ENCODE measurements at regions not wholly inside any gene's neighbourhood (a gene's known extent, or its start where the extent isn't known, plus 50 kb on each side); places are given as distances from the start of the nearest gene placed in this dataset.

- DNase-seq, result no peak
Observed at GRCh38 chr9:16158093-16158492, 605.2 kb downstream of the CCDC171 start.

DNA sequence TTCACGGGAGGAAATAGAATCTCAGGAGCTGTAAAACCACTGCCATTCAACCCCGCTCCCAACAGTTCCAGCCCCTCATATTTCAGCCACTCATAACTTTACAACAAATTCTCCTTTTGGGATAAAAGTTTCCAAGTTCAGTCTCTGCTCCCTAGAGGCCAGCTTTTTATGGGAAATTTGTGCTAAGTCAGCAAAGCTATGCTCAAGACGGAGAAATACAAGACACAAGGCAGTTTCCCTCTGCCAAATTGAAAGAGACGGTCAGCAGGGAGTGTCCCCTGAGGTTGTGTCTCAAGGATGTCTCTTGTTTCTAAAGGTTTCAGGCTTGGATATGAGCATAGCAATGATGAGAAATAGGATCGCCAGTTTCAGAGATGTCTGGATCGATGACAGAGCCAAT, 608.6 kb downstream of the CCDC171 start:
- DNase-seq, result no peak

GRCh38 chr9:16170119-16170518, 617.3 kb downstream of the CCDC171 start:
- DNase-seq, result no peak

- no peak for DNase-seq
Observed at GRCh38 chr9:16171911-16172310, 619.1 kb downstream of the CCDC171 start.

DNA sequence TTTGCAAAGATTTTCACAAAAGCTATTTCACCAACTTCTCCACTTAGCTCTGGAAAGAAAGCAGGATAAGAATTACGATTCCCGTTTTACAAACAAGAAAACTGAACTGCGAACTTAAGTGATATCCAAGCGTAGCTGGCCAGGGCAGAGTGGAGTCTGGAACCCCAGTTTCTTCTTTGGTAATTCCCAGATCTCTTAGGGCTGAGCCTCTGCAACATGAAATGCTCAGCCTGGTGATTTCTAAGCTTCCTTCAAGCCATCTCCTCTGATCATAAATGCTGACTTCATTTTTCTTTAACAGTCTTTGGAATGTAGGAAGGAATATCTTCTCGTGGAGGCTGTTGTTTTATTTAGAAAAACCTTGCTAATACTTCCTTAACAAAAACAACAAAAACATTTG, 620.0 kb downstream of the CCDC171 start:
- DNase-seq, result no peak

GRCh38 chr9:16174915-16175314, 622.1 kb downstream of the CCDC171 start:
- no peak for DNase-seq

GRCh38 chr9:16175461-16175860, 622.6 kb downstream of the CCDC171 start:
- DNase-seq, result no peak

GRCh38 chr9:16178294-16178693, 625.5 kb downstream of the CCDC171 start:
- DNase-seq, result no peak

- DNase-seq, result no peak
Observed at GRCh38 chr9:16179566-16179965, 626.7 kb downstream of the CCDC171 start.

- DNase-seq, result no peak
Observed at GRCh38 chr9:16180091-16180490, 627.2 kb downstream of the CCDC171 start.

- DNase-seq, result no peak
Observed at GRCh38 chr9:16180546-16180945, 627.7 kb downstream of the CCDC171 start.

DNA sequence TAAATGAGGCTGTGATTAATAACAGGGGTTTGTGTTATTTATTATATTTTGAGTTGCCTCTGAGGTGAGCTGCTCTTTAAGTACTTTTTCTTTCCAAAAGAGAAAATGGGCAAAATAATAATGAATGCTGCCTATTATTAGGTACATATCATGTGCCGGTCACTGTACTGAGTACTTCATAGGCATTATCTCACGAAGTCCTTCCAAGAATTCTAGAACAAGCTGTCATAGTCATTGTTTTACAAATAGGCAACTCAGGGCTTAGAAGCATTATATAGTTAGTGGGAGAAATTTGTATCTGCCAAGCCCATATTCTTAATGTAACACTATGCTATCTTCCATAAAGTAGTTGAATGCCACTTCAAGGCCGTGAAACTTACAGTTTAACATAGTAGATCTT, 628.7 kb downstream of the CCDC171 start:
- no peak for DNase-seq

DNA sequence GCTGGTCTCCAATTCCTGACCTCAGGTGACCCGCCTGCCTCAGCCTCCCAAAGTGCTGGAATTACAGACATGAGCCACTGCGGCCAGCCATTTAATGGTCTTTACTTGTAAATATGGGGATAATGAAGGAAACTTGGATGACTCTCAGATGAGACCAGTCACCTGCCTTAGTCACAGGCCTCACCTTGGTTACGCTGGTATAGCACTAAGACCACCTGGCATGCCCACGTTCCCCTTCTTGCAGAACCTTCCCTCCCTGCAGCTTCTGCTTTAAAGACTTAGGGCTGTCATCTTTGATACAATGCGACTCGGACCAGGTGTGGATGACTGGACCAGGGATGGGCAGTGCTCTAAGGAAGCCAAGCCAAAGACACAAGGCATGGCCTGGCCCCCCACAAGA, 629.9 kb downstream of the CCDC171 start:
- DNase-seq, result no peak

- no peak for DNase-seq
Observed at GRCh38 chr9:16184964-16185646, 632.3 kb downstream of the CCDC171 start.

GRCh38 chr9:16191191-16191590, 638.3 kb downstream of the CCDC171 start:
- DNase-seq, result no peak

- no peak for DNase-seq
Observed at GRCh38 chr9:16191691-16192402, 639.0 kb downstream of the CCDC171 start.

DNA sequence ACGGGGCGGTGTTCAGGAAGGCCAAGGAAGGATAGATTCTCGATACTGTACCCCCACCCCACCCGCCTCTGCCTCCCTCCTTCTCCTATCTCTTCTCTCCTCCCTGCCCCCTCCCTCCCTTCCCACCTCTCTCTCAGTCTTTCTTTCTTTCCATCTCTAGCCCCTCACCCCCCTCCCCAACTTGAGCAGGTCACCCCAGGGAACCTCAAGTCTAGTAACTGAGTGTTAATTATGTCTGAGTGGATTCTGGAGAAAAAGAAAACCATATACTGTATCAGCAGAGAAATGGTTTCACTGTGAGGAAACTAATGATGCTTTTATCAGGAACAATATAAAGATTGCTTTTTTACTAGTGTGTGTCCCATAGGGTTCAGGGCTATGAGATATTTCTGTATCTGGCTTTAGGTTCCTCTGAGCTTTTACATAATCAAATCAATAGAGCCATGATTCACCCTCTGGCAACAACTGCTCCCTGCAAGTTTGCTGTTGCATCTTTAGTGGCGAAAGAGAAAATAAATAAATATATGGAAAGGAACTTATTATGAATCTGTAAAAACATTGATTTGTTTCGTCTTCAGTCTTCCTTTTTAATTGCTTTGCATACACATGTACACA, 639.7 kb downstream of the CCDC171 start:
- DNase-seq, result no peak

GRCh38 chr9:16193066-16193465, 640.2 kb downstream of the CCDC171 start:
- no peak for DNase-seq

GRCh38 chr9:16196206-16196605, 643.4 kb downstream of the CCDC171 start:
- DNase-seq, result no peak

GRCh38 chr9:16197578-16198370, 644.9 kb downstream of the CCDC171 start:
- DNase-seq, result no peak

DNA sequence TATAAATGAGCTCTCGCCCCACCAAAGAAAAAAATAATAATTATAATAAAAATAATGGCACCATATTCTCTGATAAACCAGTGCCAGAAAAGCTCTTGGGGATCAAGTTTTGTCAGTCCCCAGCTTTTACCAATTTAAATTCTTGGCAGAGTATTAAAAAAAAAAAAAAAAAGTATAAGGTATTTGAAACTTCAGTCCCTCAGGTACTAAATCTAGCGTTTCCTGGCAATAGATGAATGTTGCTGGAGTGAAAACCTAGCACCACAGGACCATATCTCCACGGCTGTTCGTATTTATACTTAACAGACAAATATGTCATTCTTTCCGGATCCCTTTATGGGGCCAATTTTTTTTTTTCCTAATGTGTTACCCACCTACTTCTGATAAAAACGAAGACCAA, 646.2 kb downstream of the CCDC171 start:
- no peak for DNase-seq

DNA sequence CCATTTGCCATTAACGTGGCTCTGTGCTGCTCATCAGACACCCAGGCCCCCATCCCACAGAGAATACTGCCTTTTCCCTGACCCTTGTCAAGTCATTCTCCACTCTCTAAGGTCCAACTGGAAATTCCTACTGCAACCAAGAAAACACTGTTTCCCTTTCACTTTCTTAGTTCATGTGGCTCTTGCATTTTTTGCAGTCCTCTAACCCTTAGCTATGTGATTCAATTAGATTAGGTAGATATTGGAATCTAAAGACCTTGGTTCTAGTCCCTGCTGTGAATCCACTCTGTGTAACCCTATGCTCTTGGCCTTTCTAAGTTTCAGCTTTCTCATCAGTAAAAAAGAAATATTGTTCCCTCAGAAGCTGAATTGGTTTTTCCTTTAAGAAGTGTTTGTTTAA, 649.4 kb downstream of the CCDC171 start:
- no peak for DNase-seq

DNA sequence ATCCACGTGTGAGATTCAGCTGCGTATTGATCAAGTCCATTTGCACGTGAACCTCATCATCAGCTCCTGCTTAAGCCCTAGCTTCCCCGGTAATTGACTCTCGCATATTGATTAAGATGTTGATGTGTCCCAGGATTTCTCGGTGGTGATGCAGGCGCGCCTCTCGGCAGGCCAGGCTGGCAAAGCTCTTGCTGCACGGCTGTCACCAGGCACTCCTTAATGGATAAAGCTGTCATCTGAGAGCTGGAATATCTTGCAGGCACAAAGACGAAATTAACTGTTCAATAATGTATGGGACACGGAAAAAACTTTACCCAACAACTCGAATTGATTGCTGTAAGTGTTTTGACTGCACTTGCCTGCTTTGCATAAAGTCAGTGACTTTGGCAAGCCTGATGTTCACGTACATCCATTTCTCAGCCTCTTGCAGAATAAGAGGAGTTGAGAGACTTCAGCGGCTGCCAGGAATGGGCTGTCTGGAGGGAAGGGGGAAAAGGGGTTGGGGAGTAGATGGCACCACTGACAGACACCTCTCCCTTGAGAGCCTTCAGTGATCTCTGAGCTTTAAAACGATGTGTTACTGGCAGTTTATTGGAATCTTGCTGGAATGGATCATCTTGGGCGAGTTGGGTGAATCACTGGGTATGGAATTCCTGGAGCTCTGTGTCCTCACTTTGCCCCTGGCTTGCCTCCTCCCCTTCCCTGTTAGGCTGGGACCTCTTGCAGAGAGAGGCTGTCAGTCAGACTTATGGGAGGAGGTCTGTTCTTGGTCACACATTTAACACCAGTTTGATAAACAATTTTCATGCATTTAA, 650.3 kb downstream of the CCDC171 start:
- no peak for DNase-seq
